NCI-H1930 (cell line): ENCODE measurements at regions not wholly inside any gene's neighbourhood (a gene's known extent, or its start where the extent isn't known, plus 50 kb on each side); places are given as distances from the start of the nearest gene placed in this dataset.

Experiments used
- DNase-seq, 2 experiments: peaks; one replicate each; lab custom pipeline; 2025; lab: John Stamatoyannopoulos, UW

DNA sequence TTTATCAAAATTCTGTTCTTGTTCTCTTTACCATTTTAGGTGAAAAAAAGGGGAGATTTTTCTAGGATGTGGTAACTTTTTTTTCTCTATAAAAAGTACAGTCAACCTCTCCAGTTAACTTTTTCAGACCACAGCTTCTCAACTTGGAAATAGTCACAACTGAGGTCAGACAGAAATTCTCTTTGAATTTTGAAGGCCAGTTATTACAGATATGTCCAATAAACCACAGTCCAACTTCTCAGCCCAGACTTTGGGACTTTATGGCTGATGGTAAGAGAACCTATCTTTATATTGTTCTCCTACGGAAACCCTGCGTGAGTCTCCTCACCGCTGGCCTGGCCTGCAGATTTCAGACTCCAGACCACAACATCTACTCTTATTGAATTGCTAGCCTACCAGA lies 176.7 kb downstream of the DACT1 start:
- no peak for DNase-seq

DNA sequence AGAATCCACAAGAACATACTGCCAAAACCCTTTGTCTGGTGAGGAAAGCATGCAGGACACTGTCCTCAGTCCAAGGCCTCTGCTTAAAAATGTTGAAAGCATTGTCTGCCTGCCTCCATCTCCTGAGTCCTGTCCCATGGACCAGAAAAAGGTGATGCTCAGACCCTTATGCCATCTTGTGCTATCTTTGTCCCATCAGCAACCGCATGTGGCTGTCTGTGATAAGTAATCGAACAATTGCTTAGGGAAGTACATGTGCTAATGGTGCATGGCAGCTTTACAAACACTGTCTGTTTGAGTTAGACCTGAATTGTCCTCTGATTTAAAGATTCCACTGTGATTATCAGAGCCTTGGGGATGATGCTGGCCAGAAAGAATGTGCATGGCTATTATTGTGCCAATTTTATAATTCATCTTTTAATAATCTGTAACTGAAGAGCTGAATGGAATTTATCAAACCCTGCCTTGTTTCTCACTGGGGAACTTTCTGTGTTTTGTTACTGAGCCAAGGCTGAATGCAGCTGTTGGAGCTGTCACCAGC lies 177.5 kb downstream of the DACT1 start:
- DNase-seq: no peak

GRCh38 chr14:58815794-58816193 lies 178.0 kb downstream of the DACT1 start:
- no peak for DNase-seq

DNA sequence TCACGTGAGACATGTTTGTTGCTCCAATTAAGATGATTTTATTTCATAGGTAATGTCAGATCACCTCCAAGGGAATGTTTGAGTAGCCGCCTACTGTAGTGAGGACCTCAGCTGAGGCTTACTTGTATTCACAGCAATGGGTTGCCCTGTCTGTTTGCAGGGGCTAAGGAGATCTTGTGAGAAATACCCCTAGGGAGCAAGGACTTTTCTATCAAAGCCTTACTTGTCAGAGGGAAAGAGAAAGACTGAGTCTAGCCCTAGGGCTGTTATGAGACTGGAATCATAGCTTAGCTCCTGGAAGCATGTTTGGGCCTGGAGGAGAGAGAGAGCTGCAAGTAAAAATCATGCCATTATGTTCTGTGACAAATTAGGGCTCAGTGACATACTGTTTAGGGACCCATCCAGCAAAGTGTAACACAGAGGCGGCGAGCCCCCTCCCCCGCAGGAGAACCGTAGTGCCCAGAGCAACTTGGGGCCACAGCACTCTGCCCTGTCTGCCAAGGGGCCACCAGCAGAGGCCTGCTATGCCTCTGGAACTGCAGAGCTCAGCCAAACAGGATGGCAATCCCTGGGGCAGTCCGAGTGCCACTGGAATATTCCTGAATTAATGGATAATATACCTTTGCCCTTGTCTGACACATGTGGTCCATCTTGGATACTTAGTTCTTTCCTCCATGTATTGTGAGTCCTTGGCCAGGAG lies 178.8 kb downstream of the DACT1 start:
- DNase-seq: no peak

GRCh38 chr14:58817846-58818245 lies 180.1 kb downstream of the DACT1 start:
- no peak for DNase-seq

DNA sequence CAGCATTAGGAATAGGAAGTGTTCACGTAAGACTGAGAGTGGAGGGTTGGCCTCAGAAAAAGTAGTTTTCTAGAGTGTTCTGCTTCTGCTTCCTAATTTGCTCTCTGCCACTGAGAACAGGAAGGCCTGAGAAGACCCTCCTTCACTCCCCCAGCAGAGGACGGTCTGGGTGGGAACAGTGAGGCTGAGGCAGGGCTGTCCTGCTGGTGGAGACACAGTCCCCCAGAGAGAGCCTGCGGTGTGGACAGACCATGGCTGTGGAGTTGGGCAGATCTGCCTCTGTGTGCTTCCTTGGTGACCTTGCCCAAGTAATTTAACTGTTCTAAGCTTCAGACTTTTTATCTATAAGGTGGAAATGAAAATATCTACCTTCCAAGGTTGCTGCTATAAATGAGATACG lies 182.3 kb downstream of the DACT1 start:
- no peak for DNase-seq

- no peak for DNase-seq
Observed at GRCh38 chr14:58821421-58821820, 183.7 kb downstream of the DACT1 start.

DNA sequence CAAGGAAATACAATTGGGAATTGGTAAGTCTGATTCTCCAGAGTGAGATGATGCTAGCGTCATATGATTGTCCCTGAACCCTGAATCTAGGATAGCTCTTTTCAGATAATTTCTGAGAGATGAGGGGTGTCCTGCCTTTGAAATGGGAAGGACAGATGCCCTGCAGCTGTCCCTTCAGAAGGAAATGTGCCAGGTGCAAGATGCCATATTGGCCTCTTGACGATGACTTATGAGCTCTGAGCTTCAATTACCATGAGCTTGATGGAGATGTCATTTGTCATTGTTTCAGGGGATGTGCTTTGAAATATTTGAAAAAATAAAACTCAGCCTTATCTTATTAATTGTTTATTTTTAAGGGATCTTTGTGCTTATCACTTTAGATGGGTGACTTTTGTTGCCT lies 185.1 kb downstream of the DACT1 start:
- no peak for DNase-seq

GRCh38 chr14:58823312-58823711 lies 185.6 kb downstream of the DACT1 start:
- no peak for DNase-seq

GRCh38 chr14:58824106-58824505 lies 186.3 kb downstream of the DACT1 start:
- no peak for DNase-seq

DNA sequence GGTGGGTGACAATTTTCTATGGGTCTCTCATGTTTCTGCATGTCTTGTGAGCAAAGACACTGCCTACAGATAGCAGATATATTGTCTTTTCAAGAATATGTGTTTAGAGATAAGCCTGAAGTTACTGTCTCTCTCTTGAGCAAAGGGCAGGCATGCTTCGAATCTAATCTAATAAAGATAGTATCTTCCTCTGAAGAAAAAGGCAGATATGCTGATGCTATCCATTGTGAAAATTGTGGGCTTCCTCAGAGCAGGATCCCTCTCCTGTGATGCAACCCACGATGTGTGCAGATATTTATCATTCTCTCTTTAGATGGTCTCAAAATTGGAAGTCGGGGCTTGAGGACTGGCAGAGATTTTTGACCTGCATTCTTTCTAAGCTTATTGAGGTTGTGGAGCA lies 187.0 kb downstream of the DACT1 start:
- DNase-seq: no peak

DNA sequence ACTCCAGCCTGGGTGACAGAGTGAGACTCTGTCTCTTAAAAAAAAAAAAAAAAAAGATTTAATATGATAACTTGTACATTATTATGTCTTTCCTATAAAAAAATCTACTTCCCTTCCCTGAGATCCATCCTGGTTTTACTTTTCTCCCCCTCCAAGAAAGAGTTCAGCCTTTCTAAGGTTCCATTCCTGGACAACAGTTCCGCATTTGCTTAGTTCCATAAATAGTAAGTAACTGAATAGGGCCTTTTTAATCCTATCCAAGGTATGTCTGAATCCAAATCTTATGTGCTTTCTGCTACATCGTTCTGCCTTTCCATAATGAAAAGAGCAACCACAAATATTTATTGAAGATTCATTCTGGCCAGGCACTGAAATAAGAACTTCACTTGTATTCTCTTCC lies 187.8 kb downstream of the DACT1 start:
- no peak for DNase-seq

DNA sequence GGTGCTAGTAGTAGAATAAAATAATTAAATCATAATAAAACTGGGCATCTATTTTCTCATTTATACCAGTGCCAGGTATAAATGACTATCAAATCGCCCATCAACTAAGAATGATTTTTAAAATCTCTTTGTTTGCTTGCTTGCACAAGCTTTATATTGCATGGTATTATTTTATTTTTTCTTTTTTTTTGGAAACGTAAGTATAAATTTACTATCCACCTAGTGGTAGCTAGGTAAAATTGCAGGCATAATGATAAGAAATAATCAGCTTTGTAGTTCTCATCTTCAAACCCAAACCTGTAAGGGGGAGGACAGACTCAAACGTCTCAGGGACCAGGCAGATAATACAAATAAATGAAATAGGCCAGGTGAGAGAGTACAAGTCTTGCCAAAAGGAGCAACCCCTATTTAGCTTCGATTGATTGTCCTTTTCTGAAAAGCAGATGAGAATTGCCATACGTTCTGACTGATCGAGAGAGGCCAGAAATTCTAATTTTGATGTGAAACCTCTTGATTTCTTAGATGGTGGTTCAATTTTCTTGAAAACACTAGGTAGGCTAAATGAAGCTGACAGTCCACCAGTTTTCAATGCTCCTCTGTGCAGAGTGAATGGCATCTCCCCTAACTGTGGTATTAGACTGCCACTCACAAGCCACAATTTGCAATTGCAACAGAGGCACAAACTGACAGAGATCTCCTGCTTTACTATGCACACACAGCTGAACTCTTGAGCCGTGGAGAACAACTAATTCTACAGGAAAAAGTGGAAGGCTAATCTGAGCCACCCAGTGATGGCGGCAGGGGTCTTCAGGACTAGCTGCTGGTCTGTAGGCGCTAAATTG lies 189.3 kb downstream of the DACT1 start:
- DNase-seq: no peak

DNA sequence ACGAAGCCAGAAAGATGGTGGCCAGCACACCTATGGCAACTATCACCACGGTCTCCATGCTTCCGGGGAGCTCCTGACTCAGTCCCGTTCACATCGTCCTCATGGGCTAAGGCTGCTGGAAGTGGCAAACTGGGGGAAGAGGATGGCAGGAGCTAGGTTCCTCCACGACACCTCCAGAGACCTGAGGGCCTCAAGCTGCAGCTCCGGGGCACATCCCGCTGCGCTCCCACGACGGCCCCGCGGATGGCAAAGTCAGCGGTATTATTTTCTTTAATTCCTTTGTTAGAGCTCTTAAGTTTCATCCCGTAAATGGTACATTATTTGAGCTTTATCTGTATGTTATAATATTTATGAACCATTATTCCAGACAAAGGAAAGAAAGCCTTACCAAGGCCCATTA lies 190.5 kb downstream of the DACT1 start:
- DNase-seq: no peak

GRCh38 chr14:58829594-58829993 lies 191.8 kb downstream of the DACT1 start:
- peak; percentile 85 to 91 for DNase-seq

- DNase-seq: no peak
Observed at GRCh38 chr14:58830121-58830520, 192.4 kb downstream of the DACT1 start.

DNA sequence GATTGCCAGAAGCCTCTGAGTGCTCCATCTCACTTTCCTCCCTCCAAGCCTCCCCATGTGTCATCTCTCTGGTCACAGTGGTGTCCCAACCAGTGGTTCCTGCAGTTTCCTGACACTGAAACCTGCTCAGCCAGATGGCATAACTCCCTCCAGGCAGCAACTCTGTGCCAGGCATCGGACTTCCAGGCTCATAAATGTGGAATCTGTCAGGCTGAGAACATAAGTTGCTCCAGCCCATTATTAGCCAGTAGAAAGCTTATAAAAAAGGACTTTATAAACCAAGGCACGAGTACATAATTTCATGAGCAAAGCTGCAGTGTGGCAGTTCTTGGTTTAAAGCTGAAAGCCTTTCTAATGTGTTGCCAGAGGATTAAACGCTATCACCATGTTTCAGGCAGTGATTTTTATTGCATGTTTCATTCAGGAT lies 194.3 kb downstream of the DACT1 start:
- DNase-seq: no peak

- no peak for DNase-seq
Observed at GRCh38 chr14:58833634-58834378, 196.0 kb downstream of the DACT1 start.

DNA sequence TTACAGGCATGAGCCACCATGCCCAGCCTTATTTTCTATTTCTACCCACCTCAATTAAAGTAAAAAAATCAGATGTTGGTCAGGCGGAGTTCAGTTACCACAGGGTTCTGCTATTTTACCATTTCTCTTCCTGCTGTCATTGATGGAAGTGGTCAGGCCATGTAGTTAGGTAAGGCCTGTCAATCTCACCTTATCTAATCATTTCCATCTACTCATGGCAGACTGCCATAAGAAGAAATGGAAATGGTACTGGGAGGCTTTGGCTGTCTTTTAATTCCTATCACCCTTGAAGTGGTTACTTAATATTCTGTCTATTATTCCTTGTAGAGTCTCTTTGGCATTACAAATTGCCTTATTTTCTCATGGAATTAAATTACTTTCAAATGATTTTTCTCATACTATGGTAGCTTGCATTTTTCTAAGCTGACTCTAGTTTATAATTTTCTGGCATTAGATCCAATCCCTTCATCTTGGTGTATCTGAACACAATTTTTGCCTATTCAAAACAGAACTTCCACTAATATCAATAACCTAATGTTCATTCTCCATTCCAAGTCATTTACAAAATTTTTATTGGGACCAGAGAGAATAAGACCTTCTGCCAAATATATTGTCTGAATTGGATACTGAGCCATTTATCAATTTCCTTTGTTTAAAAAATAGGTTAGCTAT lies 198.7 kb downstream of the DACT1 start:
- DNase-seq: no peak

GRCh38 chr14:58839233-58839632 lies 201.5 kb downstream of the DACT1 start:
- DNase-seq: no peak

DNA sequence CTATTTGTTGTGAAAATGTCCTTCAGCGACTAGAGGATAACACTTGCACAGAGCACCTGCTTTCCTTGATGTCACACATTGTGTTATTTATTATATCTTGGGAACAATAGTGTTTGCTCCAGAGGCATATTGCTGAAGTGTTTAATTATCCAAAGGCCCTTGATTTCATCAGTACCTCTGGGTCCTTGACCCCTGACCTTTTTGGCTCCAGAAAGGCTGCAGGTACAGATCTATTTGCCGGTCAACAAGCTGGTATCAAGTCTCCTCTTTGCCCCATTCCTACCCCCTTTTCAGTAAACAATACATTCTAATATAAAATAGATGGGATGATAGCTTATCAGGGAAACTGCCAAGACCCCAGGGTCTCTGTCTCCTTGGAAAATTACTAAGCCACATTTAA lies 206.8 kb downstream of the DACT1 start:
- no peak for DNase-seq
